ENCODE measurements at regions not wholly inside any gene's neighbourhood (a gene's known extent, or its start where the extent isn't known, plus 50 kb on each side); places are given as distances from the start of the nearest gene placed in this dataset.

DNA sequence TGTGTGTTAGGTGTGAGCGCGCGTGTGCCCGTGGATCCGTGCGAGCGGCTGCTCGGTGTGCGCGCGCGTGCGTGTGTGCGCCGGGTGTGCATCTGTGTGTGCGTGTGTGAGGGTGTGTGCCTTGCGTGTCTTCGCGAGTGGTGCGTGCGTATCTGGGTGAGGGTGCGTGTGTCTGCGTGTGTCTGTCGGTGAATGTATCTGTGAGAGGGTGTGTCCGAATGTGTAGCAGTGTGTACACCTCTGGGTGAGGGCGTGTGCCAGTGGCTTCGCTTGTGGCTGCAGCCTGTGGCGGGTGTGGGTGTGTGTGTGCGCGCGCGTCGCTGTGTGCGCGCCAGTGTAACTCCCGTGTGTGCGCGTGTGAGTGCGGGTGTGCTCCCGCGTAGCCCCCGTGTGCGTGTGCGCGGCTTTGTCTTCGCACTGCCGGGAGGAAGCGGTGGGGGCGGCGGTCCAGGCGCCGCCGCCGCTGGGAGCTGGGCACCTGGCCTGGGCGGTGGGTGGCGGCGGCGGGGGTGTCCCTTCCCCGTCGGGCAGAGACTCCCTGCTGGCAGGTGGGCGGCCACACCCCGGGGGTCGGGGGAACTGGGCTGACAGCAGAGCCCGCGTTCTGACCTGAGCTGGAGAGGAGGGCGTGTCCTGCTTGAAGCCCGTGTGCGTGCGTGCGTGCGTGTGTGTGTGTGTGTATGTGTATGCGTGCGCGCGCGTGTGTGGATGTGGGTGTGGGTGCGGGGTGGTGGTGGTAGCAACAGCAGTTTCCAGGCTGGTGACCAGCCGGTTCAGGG is 61.3 kb upstream of the EPB41L1 start:
- Histone ChIP-seq H3K4me3 (ENCODE audit: control insufficient read depth in 2 of 3, extremely low read depth in 1 of 3, insufficient read depth in 2 of 3, low read depth in 1 of 3, low read length in 3 of 3) (peak overlapping the region; percentile 50 to 84 (median 76)), H4K20me1 (ENCODE audit: control insufficient read depth, extremely low read depth, insufficient read depth, low read length) (no peaks in the 10 kb centered on the region), H3K27ac (ENCODE audit: control insufficient read depth, insufficient read depth, low read length) (no peak overlapping the region), H3K4me2 (ENCODE audit: control insufficient read depth, extremely low read depth, insufficient read depth, low read depth, low read length) (peak overlapping the region; percentile 100), H3K9me3 (ENCODE audit: control insufficient read depth, low read depth, low read length) (no peaks in the 10 kb centered on the region), H3K36me3 (ENCODE audit: control insufficient read depth in 2 of 2, extremely low read depth in 1 of 2, insufficient read depth in 2 of 2, low read length in 2 of 2) (no peaks in the 10 kb centered on the region), H3K4me1 (ENCODE audit: control insufficient read depth, extremely low read depth, insufficient read depth, low read length) (peaks cover 26% of the 10 kb centered on the region), H3K9ac (ENCODE audit: control insufficient read depth, extremely low read depth, insufficient read depth, low read length) (peak overlapping the region; percentile 68), H3K9me1 (ENCODE audit: control insufficient read depth, extremely low read depth, insufficient read depth, low read length) (no peaks in the 10 kb centered on the region), H3K79me2 (ENCODE audit: control insufficient read depth, insufficient read depth, low read length) (no peaks in the 10 kb centered on the region), H3K27me3 (ENCODE audit: control insufficient read depth, extremely low read depth, insufficient read depth, low read length) (no peaks in the 10 kb centered on the region), H2AFZ (ENCODE audit: control insufficient read depth, low read length) (peak overlapping the region; percentile 97)
- DNase-seq (ENCODE audit: low read depth, low spot score) (no peak), FAIRE-seq (no peak)
- dilution Hi-C loops (cut with MboI; ENCODE audit: extremely low pct_ligation_motif_present, low sequenced_read_pairs) = no loop called here
- TF ChIP-seq EZH2 (IDR thresholded peaks at IDR 0.05; ENCODE audit: low read length) = peak; percentile 68
- TF ChIP-seq, protein P1, sequence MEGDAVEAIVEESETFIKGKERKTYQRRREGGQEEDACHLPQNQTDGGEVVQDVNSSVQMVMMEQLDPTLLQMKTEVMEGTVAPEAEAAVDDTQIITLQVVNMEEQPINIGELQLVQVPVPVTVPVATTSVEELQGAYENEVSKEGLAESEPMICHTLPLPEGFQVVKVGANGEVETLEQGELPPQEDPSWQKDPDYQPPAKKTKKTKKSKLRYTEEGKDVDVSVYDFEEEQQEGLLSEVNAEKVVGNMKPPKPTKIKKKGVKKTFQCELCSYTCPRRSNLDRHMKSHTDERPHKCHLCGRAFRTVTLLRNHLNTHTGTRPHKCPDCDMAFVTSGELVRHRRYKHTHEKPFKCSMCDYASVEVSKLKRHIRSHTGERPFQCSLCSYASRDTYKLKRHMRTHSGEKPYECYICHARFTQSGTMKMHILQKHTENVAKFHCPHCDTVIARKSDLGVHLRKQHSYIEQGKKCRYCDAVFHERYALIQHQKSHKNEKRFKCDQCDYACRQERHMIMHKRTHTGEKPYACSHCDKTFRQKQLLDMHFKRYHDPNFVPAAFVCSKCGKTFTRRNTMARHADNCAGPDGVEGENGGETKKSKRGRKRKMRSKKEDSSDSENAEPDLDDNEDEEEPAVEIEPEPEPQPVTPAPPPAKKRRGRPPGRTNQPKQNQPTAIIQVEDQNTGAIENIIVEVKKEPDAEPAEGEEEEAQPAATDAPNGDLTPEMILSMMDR (optimal IDR thresholded peaks at IDR 0.05 in 1 of 3, IDR thresholded peaks at IDR 0.05 in 1 of 3, conservative IDR thresholded peaks at IDR 0.05 in 1 of 3; ENCODE audit: extremely low read depth in 1 of 3, insufficient read depth in 2 of 3, low read length in 3 of 3) = no peak

DNA sequence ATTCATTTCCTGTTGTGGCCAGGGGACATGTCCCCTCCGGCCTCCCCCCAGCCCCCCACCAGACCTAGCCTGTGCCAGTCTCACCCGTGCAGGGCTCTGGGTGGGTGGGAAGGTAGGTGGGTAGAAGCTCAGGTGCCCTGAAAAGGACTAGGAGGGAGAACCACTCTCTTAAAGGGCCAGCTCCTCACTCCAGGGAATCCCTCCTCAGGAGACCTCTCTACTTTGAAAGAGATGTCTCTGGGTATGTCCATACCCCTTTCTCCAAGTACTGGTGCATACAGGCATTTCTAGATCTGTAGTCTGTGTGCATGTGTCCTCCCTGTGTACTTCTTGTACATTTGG is 60.8 kb upstream of the EPB41L1 start:
- H3K9me3 ChIP-seq (ENCODE audit: control insufficient read depth, low read depth, low read length) = no peaks in the 10 kb centered on the region
- H3K4me1 ChIP-seq (ENCODE audit: control insufficient read depth, extremely low read depth, insufficient read depth, low read length) = peaks cover 28% of the 10 kb centered on the region
- no peaks in the 10 kb centered on the region for H4K20me1 ChIP-seq (ENCODE audit: control insufficient read depth, extremely low read depth, insufficient read depth, low read length)
- peak overlapping the region in 2 of 3 experiments; percentile 50 to 84 for H3K4me3 ChIP-seq (ENCODE audit: control insufficient read depth in 2 of 3, extremely low read depth in 1 of 3, insufficient read depth in 2 of 3, low read depth in 1 of 3, low read length in 3 of 3)
- no peak overlapping the region for H2AFZ ChIP-seq (ENCODE audit: control insufficient read depth, low read length)
- DNase-seq (ENCODE audit: low read depth, low spot score) (no peak), FAIRE-seq (no peak)
- H3K27ac ChIP-seq (ENCODE audit: control insufficient read depth, insufficient read depth, low read length) = no peak overlapping the region
- H3K9me1 ChIP-seq (ENCODE audit: control insufficient read depth, extremely low read depth, insufficient read depth, low read length) = no peaks in the 10 kb centered on the region
- dilution Hi-C loops (cut with MboI; ENCODE audit: extremely low pct_ligation_motif_present, low sequenced_read_pairs) = no loop called here
- TF ChIP-seq, protein P1 (optimal IDR thresholded peaks at IDR 0.05 in 1 of 3, IDR thresholded peaks at IDR 0.05 in 1 of 3, conservative IDR thresholded peaks at IDR 0.05 in 1 of 3; ENCODE audit: extremely low read depth in 1 of 3, insufficient read depth in 2 of 3, low read length in 3 of 3) = no peak
- no peak for TF ChIP-seq EZH2 (IDR thresholded peaks at IDR 0.05; ENCODE audit: low read length)
- H3K4me2 ChIP-seq (ENCODE audit: control insufficient read depth, extremely low read depth, insufficient read depth, low read depth, low read length) = peak overlapping the region; percentile 100
- no peaks in the 10 kb centered on the region for H3K27me3 ChIP-seq (ENCODE audit: control insufficient read depth, extremely low read depth, insufficient read depth, low read length)
- no peaks in the 10 kb centered on the region for H3K79me2 ChIP-seq (ENCODE audit: control insufficient read depth, insufficient read depth, low read length)
- no peak overlapping the region for H3K9ac ChIP-seq (ENCODE audit: control insufficient read depth, extremely low read depth, insufficient read depth, low read length)
- no peaks in the 10 kb centered on the region for H3K36me3 ChIP-seq (ENCODE audit: control insufficient read depth in 2 of 2, extremely low read depth in 1 of 2, insufficient read depth in 2 of 2, low read length in 2 of 2)

Measured in keratinocyte (primary cell).